H1 (cell line): ENCODE measurements at regions not wholly inside any gene's neighbourhood (a gene's known extent, or its start where the extent isn't known, plus 50 kb on each side); places are given as distances from the start of the nearest gene placed in this dataset.

Experiments used
- MAX ChIP-seq: IDR thresholded peaks from 2 replicates; pipeline ENCODE4 v1.6.1; 2012; ENCODE audit warnings: inconsistent platforms
- SIRT6 ChIP-seq: IDR thresholded peaks from one replicate; pipeline ENCODE4 v1.7.1; 2012; ENCODE audit warnings: low read length, inconsistent platforms
- SP4 ChIP-seq: IDR thresholded peaks from 2 replicates; pipeline ENCODE4 v1.6.1; 2012; ENCODE audit warnings: low read length, inconsistent platforms

- no peak for TF ChIP-seq MAX
- TF ChIP-seq SIRT6, result no peak
- no peak for TF ChIP-seq SP4
These were observed 124.5 kb downstream of the BTG1 start (continued) for GRCh38 chr12:92020983-92021665.
